SK-N-SH (cell line): ENCODE measurements at regions not wholly inside any gene's neighbourhood (a gene's known extent, or its start where the extent isn't known, plus 50 kb on each side); places are given as distances from the start of the nearest gene placed in this dataset.

ENCODE experiments used
- CTCF ChIA-PET: fragments of 300-600, 350-600 bp; formaldehyde crosslinking; extraction: SDS; loops from one replicate; lab custom pipeline; 2021; lab: Yijun Ruan, JAX
- POLR2A ChIA-PET: fragments of 350-600 bp; sonication (Branson Sonifier 250); formaldehyde crosslinking; extraction: SDS; loops from one replicate; lab custom pipeline; 2020; ENCODE audit warnings: antibody characterized with exemption, inconsistent platforms; lab: Yijun Ruan, JAX
- DNase-seq: peaks from one replicate; pipeline ENCODE4 v3.0.0; 2012
- H2AFZ ChIP-seq: fragments of 200-600 bp; sonication (generic); 2 replicates; pipeline ENCODE4 v1.8.1; 2016; ENCODE audit warnings: antibody characterized with exemption, mild to moderate bottlenecking, low read depth
- H3F3A ChIP-seq: fragments of 200-600 bp; sonication (generic); replicated peaks from 2 replicates; pipeline ENCODE3; 2016; ENCODE audit warnings: antibody characterized with exemption, mild to moderate bottlenecking; ENCODE audit not compliant: insufficient read depth
- H3K27ac ChIP-seq, 2 experiments: fragments of 200-500 bp in 1 of 2; fragments of 200-600 bp in 1 of 2; sonication (Bioruptor generic) in 1 of 2; sonication (generic), shearing (Covaris generic) in 1 of 2; 2 replicates each; pipeline versions ENCODE4 v1.5.1 to v1.6.1; 2014 to 2016; ENCODE audit warnings: low read depth in 2 of 2, inconsistent platforms in 1 of 2, low read length in 1 of 2, mild to moderate bottlenecking in 1 of 2, mixed read lengths in 1 of 2
- H3K27me3 ChIP-seq: fragments of 200-600 bp; sonication (generic), shearing (Covaris generic); 2 replicates; pipeline ENCODE4 v1.6.1; 2016; ENCODE audit warnings: mixed run types; ENCODE audit not compliant: insufficient read depth
- H3K36me3 ChIP-seq, 2 experiments: fragments of 200-500 bp in 1 of 2; fragments of 200-600 bp in 1 of 2; sonication (Bioruptor generic) in 1 of 2; sonication (generic) in 1 of 2; replicated peaks in 1 of 2; 2 replicates each; pipeline versions ENCODE3 to v1.5.1; 2014 to 2016; ENCODE audit warnings: low read length in 1 of 2, mild to moderate bottlenecking in 1 of 2; ENCODE audit not compliant: insufficient read depth in 2 of 2, control insufficient read depth in 1 of 2
- H3K4me1 ChIP-seq, 2 experiments: fragments of 200-500 bp in 1 of 2; fragments of 200-600 bp in 1 of 2; sonication (Bioruptor generic) in 1 of 2; sonication (generic), shearing (Covaris generic) in 1 of 2; 2 replicates each; pipeline versions ENCODE4 v1.5.1 to v1.6.1; 2014 to 2016; ENCODE audit warnings: low read depth in 1 of 2, low read length in 1 of 2, mixed run types in 1 of 2; ENCODE audit not compliant: insufficient read depth in 2 of 2, control insufficient read depth in 1 of 2
- H3K4me2 ChIP-seq: fragments of 200-600 bp; sonication (generic), shearing (Covaris generic); 2 replicates; pipeline ENCODE4 v1.6.1; 2017; ENCODE audit warnings: mixed run types
- H3K4me3 ChIP-seq, 2 experiments: fragments of 200-500 bp in 1 of 2; fragments of 200-600 bp in 1 of 2; sonication (Bioruptor generic) in 1 of 2; sonication (generic), shearing (Covaris generic) in 1 of 2; 2 replicates each; pipeline versions ENCODE4 v1.5.1 to v1.8.1; 2014 to 2016; ENCODE audit warnings: low read depth in 2 of 2, inconsistent platforms in 1 of 2, low read length in 1 of 2, mild to moderate bottlenecking in 1 of 2, mixed read lengths in 1 of 2, moderate library complexity in 1 of 2
- H3K79me2 ChIP-seq: fragments of 200-600 bp; sonication (generic); 2 replicates; pipeline ENCODE4 v1.8.1; 2017; ENCODE audit warnings: mild to moderate bottlenecking; ENCODE audit not compliant: insufficient read depth
- H3K9ac ChIP-seq: fragments of 200-600 bp; sonication (generic); 2 replicates; pipeline ENCODE4 v1.6.1; 2017; ENCODE audit warnings: mixed run types
- H3K9me2 ChIP-seq: fragments of 200-600 bp; sonication (generic); 2 replicates; pipeline ENCODE4 v1.6.1; 2017; ENCODE audit warnings: mixed run types
- H3K9me3 ChIP-seq: fragments of 200-600 bp; sonication (generic); 2 replicates; pipeline ENCODE4 v1.6.1; 2017; ENCODE audit warnings: mixed run types, mild to moderate bottlenecking, moderate library complexity
- H4K20me1 ChIP-seq: fragments of 200-600 bp; sonication (generic); 2 replicates; pipeline ENCODE4 v1.6.1; 2017; ENCODE audit warnings: mild to moderate bottlenecking, mixed run types; ENCODE audit not compliant: insufficient read depth
- GATA2 ChIP-seq: sonication (generic); formaldehyde crosslinking; IDR thresholded peaks from 2 replicates; pipeline ENCODE4 v1.5.0; 2020; ENCODE audit warnings: mild to moderate bottlenecking, missing genetic modification reagents
- JUND ChIP-seq: IDR thresholded peaks from 2 replicates; pipeline ENCODE4 v1.4.0; 2012
- MAX ChIP-seq: IDR thresholded peaks from 2 replicates; pipeline ENCODE4 v1.4.0; 2012; ENCODE audit warnings: low read depth
- MEF2A ChIP-seq: IDR thresholded peaks from 2 replicates; pipeline ENCODE4 v1.4.0; 2012; ENCODE audit warnings: low read depth, borderline replicate concordance
- MXI1 ChIP-seq: IDR thresholded peaks from 2 replicates; pipeline ENCODE4 v1.6.1; 2012; ENCODE audit warnings: mild to moderate bottlenecking, low read depth, low read length, improper control_type of control experiment
- RCOR1 ChIP-seq: fragments of 150-350 bp; IDR thresholded peaks from 2 replicates; pipeline ENCODE4 v1.6.1; 2017; ENCODE audit warnings: antibody characterized with exemption, low read length
- RXRA ChIP-seq: IDR thresholded peaks from 2 replicates; pipeline ENCODE4 v1.4.0; 2012; ENCODE audit warnings: low read depth, mild to moderate bottlenecking, borderline replicate concordance
- TAF1 ChIP-seq: IDR thresholded peaks from 2 replicates; pipeline ENCODE4 v1.6.1; 2012; ENCODE audit warnings: low read depth, mild to moderate bottlenecking, low read length, moderate library complexity, borderline replicate concordance
- USF1 ChIP-seq: IDR thresholded peaks from 2 replicates; pipeline ENCODE4 v1.4.0; 2012; ENCODE audit warnings: low read depth, borderline replicate concordance
- WGBS: methylation state at CpG from one replicate; pipeline ENCODE4 v1.1.6; 2017; ENCODE audit warnings: low lambda C conversion rate; 5-methylcytosine and 5-hydroxymethylcytosine counted together

GRCh38 chr9:134236001-134236421, 71.6 kb upstream of the RNU6ATAC start (continued):
- TF ChIP-seq GATA2 (CRISPR knock-in tag) (no peak), JUND (no peak)

GRCh38 chr9:134236935-134237629, 72.7 kb upstream of the RNU6ATAC start:
- no peak overlapping the region for H3K9ac ChIP-seq
- H3K27me3 ChIP-seq = no peaks in the 10 kb centered on the region
- no peak overlapping the region for H3K27ac ChIP-seq
- no peaks in the 10 kb centered on the region for H3F3A ChIP-seq
- ChIA-PET CTCF (interaction anchor here (1.2 kb wide), 1 partner anchor 80 kb away, joined by 3 read pairs; no protein-coding TSS in a partner anchor), POLR2A (no interaction called here)
- peaks cover 0 to 12% of the 10 kb centered on the region in 2 experiments; a peak in 1 of 4 replicates for H3K4me1 ChIP-seq
- TF ChIP-seq MXI1 (no peak), USF1 (no peak), RXRA (no peak), MAX (no peak), MEF2A (no peak), TAF1 (no peak), RCOR1 (no peak)
- H3K9me2 ChIP-seq = no peaks in the 10 kb centered on the region
- no peak overlapping the region for H3K4me3 ChIP-seq
- no peaks in the 10 kb centered on the region for H3K79me2 ChIP-seq
- no peak for DNase-seq
- no peaks in the 10 kb centered on the region for H3K9me3 ChIP-seq
- no peak overlapping the region for H3K4me2 ChIP-seq
- no peaks in the 10 kb centered on the region for H3K36me3 ChIP-seq
- 83% methylated on average over 5 of the region's 13 CpGs for WGBS
- no peaks in the 10 kb centered on the region for H4K20me1 ChIP-seq
- H2AFZ ChIP-seq = no peak overlapping the region

- Histone ChIP-seq H3K9me2 (no peaks in the 10 kb centered on the region), H2AFZ (no peak overlapping the region), H3K27ac (no peak overlapping the region), H3K9ac (no peak overlapping the region), H3K9me3 (no peaks in the 10 kb centered on the region), H3K36me3 (no peaks in the 10 kb centered on the region), H3K79me2 (no peaks in the 10 kb centered on the region), H4K20me1 (no peaks in the 10 kb centered on the region), H3F3A (no peaks in the 10 kb centered on the region), H3K4me1 (peaks cover 0 to 12% of the 10 kb centered on the region in 2 experiments; a peak in 1 of 4 replicates), H3K4me3 (no peak overlapping the region), H3K27me3 (no peaks in the 10 kb centered on the region), H3K4me2 (no peak overlapping the region)
- POLR2A ChIA-PET = no interaction called here
- DNase-seq = no peak
- CTCF ChIA-PET = interaction anchor here (0.6 kb wide), 1 partner anchor 27 kb away, joined by 3 read pairs; no protein-coding TSS in a partner anchor
- WGBS = 67% methylated on average over 12 of the region's 17 CpGs
- TF ChIP-seq JUND = no peak
- TF ChIP-seq GATA2 (CRISPR knock-in tag) = no peak
Measured at GRCh38 chr9:134237630-134238265, 73.4 kb upstream of the RNU6ATAC start.
